GM21528 (cell line): ENCODE measurements at regions not wholly inside any gene's neighbourhood (a gene's known extent, or its start where the extent isn't known, plus 50 kb on each side); places are given as distances from the start of the nearest gene placed in this dataset.
"Not testable (repeated sequence)": the region's sequence is repeated elsewhere in the genome, so short reads cannot be mapped to it uniquely, and the experiment has no call there.

ENCODE experiments used
- ATAC-seq: cut with Tn5 transposase; IDR thresholded peaks from one replicate; pipeline ENCODE4 v1.9.1; 2021; ENCODE audit warnings: mild to moderate bottlenecking, moderate library complexity; ENCODE audit not compliant: unreplicated experiment, low FRiP score

DNA sequence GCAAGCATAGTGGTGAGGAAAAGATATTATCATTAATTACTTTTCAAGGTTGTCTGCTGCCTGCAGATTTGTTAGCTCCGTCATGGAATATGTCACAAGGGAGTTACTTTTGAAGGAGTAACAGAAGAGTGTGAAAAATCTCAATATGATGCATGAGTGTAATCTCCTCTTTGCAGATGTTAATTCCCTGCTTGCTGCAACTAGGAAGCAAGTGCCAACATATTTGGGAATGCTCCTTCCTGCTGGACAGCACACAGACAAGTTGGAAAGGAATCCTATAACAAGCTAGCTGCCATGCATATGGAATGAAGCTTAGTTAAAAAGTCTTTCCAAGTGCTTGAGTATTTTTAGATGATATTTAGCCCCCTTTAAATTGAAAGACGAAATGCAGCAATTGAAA is 2023.6 kb upstream of the CDH6 start:
- no peak for ATAC-seq

GRCh38 chr5:29162297-29162696 is 2031.2 kb upstream of the CDH6 start:
- no peak for ATAC-seq

DNA sequence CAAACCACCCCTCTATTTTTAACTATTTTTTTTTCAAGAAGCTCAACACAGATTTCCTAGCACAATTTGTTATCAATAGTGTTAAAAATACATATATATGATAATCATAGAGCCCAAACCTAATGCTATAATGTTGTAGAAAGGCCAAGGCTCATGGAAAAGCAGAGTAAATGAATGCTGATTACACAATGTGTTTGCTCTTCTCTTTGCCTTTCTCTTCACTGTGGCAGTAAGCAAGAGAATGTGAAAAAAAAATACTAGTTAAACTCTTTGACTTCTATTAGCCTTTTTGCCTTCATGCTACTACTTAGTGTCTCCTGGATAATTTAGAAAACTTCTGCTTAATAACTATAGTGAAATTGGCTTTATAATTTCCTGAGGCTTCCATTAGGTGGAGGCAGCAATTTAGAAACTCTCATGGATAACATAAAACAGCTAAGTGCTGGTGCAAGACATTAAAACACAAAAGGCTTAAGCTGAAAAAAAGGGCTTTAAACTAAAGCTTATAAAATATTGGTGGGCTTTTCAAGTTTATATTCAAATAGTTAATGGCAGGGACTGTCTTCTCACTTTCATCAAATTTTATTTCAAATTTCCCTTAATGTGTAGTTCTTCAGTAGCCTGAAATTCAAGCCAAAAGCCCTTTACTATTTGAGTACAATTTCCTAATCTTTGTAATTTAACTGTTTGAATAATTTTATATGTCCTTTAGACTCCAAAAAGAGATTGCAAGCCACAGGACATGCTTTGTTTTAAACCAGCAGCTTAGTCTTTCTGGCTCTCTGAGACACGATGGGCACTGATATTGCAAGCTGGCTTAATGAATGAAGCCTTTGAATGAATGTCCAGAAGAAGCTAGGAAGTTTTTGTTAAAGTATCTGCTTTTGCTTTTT is 2031.8 kb upstream of the CDH6 start:
- no peak for ATAC-seq

DNA sequence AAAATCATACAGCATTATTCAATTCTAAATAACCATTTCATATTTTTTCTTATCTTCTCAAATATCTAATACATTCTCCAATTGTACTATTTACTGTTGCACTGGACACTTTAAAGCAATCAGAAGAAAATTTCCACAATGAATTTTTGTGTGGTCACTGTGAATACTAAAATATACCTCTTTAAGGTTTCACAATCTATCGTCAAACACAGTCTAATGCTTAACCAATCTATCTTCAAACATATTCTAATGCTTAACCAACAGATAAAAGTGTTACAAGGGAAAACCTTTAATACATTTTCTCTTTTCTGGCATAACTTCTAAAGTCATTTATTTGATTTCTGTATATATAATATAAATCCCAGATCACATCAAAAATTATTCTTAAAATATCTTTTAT is 2035.5 kb upstream of the CDH6 start:
- no peak for ATAC-seq

DNA sequence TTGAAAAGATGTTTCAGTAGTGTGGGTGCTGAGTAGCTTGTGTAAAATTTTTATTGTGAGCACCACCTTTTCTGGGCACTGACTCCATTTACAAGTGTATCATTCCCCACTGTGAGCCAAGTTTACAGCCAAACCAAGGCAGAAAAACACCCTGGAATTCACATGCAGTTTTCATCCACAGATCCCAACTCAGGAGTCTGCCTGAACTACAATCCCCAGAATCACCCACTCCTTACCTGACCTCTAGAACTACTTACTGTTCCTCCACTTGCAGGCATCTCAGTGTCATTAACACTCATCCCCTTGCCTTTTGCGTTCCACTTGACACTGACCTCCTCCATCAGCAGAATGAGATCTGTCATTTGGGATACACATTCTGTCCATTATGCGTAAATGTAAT is 2042.6 kb upstream of the CDH6 start:
- no peak for ATAC-seq

GRCh38 chr5:29148581-29148980 is 2044.9 kb upstream of the CDH6 start:
- ATAC-seq: no peak

DNA sequence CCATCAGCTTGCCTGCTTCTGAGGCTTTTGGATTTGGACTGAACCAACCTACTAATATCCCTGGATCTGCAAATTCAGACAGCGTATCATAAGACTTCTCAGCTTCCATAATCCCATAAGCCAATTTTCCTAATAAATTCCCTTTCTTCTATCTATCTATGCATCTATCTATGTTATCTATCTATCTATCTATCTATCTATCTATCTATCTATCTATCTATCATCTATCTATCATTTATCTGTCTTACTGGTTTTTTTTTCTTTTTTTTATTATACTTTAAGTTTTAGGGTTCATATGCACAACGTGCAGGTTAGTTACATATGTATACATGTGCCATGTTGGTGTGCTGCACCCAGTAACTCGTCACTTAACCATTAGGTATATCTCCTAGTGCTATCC is 2045.4 kb upstream of the CDH6 start:
- no peak for ATAC-seq

DNA sequence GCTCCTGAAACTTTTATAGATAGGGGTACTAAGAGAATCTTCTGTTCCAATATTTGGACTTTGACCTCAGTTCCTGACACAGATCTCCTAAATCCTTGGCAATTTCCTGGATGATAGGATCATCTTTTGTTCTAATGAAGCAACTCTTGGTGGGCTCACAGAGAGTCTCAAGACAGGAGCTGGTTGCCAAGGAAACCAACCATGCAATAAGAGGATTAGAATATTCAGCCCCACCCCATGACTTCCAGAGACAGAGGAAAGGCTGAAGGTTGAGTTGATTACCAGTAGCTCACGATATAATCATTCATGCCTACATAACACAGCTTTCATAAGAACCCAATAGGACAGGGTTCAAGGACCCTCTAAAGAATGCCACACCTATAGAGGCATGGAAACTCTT is 2050.2 kb upstream of the CDH6 start:
- no peak for ATAC-seq

DNA sequence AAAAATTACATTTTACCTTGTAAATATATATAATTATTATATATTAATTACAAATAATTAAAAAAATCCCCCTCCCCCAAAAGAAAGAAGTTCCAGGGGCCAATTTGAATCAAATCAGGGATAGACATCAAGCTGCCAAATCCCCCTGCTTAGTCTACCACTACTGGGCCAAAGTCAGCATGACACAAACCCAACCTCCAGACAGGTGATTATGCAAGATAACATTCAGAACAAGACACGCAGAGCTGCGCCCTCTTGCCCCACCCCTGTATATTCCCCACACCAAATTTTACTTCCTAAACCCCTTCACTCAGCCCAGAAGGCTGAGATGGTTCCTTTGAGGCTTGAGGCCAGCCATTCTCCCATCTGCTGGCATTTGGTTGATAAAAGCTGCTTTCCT is 2059.1 kb upstream of the CDH6 start:
- no peak for ATAC-seq

- ATAC-seq: no peak
Measured at GRCh38 chr5:29131285-29131684, 2062.2 kb upstream of the CDH6 start.

- no peak for ATAC-seq
Measured at GRCh38 chr5:29130786-29131185, 2062.7 kb upstream of the CDH6 start.

- not testable (repeated sequence) for ATAC-seq
Measured at GRCh38 chr5:29127524-29128156, 2065.8 kb upstream of the CDH6 start.

GRCh38 chr5:29126462-29126861 is 2067.0 kb upstream of the CDH6 start:
- ATAC-seq: not testable (repeated sequence)

DNA sequence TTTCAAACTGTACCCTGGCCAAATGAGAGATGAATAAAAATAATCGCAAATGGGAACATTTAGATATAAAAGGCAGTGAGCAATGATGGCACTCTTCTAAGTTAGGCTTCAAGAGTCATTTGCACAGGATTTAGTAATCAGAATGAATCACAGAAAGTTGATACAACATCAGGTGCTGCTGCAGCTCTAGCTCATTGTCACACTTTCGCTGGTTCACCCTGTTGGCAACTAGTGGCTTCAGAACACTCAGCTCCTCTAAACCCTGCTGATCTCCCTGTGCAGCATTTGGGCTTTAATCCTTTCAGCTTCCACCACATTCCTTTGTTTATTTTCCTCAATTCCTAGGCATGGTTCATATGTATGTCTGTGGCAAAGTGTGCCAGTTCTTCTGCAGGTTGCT is 2071.2 kb upstream of the CDH6 start:
- ATAC-seq: no peak

- ATAC-seq: no peak
Measured at GRCh38 chr5:29114331-29114768, 2076.0 kb upstream of the CDH9 start.

- no peak for ATAC-seq
Measured at GRCh38 chr5:29113516-29113915, 2075.1 kb upstream of the CDH9 start.

DNA sequence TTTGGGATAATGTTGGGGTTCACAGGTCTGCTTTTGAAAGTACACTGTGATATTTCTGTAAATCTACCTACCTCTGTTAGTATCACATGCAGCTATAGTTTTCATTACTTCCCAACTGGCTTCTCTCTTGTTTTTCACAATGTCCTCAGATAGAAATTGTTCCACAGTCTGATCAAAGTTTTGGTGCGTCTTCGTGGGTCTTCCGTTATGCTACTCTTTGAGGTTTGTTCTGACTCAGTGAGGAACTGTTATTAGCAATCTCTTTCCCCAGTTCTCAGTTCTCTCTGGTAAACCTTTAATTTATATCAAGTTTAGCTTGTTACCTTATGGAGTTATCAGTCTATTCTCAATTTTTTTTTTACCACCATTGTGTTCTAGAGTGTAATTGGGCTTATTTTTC is 2061.2 kb upstream of the CDH9 start:
- ATAC-seq: no peak

GRCh38 chr5:29089591-29090130 is 2051.3 kb upstream of the CDH9 start:
- no peak for ATAC-seq

- no peak for ATAC-seq
Measured at GRCh38 chr5:29085142-29085541, 2046.8 kb upstream of the CDH9 start.

DNA sequence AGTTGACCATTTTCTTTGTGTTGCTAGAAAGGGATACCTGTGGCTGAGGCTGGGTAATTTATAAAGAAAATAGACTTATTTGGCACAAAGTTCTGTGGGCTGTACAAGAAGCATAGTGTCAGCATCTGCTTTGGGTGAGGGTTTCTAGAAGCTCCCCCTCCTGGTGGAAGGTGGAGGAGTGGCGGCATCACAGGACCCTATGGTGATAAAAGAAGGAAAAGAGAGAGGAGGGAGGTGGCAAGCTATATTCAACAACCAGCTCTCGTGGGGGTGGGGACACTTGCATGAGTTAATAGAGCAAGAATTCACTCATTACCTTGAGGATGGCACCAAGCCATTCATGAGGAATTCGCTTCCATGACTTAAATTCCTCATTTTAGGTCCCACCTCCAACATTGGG is 2041.4 kb upstream of the CDH9 start:
- ATAC-seq: no peak

GRCh38 chr5:29077451-29077850 is 2039.1 kb upstream of the CDH9 start:
- no peak for ATAC-seq

- no peak for ATAC-seq
Measured at GRCh38 chr5:29069104-29069402, 2030.7 kb upstream of the CDH9 start.
